Breast epithelium (tissue), 4 donors: ENCODE measurements at regions not wholly inside any gene's neighbourhood (a gene's known extent, or its start where the extent isn't known, plus 50 kb on each side); places are given as distances from the start of the nearest gene placed in this dataset.

ENCODE experiments used
- DNase-seq, 2 donors: peaks; one replicate each; pipeline ENCODE4 v3.0.0-alpha.2; 2019; ENCODE audit warnings: low spot score in 2 of 2
- H3K27ac ChIP-seq, 2 donors: fragments of 200-600 bp; sonication (generic) in 1 of 2; one replicate each; pipeline ENCODE4 v1.5.1; 2016 to 2019; ENCODE audit warnings: mild to moderate bottlenecking in 1 of 2
- H3K27me3 ChIP-seq, 2 donors: fragments of 200-600 bp; sonication (generic) in 1 of 2; one replicate each; pipeline versions ENCODE4 v1.5.1 to v1.6.0; 2017 to 2019; ENCODE audit warnings: control low read depth in 1 of 2, mild to moderate bottlenecking in 1 of 2
- H3K36me3 ChIP-seq: fragments of 200-600 bp; one replicate; pipeline ENCODE4 v1.5.1; 2019
- H3K4me1 ChIP-seq, 2 donors: fragments of 200-600 bp; sonication (generic); one replicate each; pipeline ENCODE4 v1.5.1; 2016 to 2019; ENCODE audit warnings: control low read depth in 1 of 2
- H3K4me3 ChIP-seq, 3 donors: fragments of 200-600 bp; sonication (generic); 1 replicate in 2 of 3; 2 replicates in 1 of 3; pipeline ENCODE4 v1.5.1; 2016 to 2019; ENCODE audit warnings: mild to moderate bottlenecking in 3 of 3, moderate library complexity in 2 of 3
- H3K9me3 ChIP-seq, 2 donors: fragments of 200-600 bp; sonication (generic) in 1 of 2; one replicate each; pipeline ENCODE4 v1.5.1; 2016 to 2019; ENCODE audit warnings: control low read depth in 1 of 2
- CTCF ChIP-seq, 3 donors: fragments of 450-650 bp; IDR thresholded peaks; one replicate each; pipeline ENCODE4 v1.5.1; 2016 to 2017; ENCODE audit warnings: antibody characterized with exemption in 3 of 3, mild to moderate bottlenecking in 3 of 3, moderate library complexity in 3 of 3
- POLR2A ChIP-seq: fragments of 450-650 bp; IDR thresholded peaks from one replicate; pipeline ENCODE4 v1.6.1; 2016; ENCODE audit warnings: antibody characterized with exemption, mild to moderate bottlenecking, moderate library complexity
- POLR2AphosphoS5 ChIP-seq, 3 donors: sonication (generic); formaldehyde crosslinking; IDR thresholded peaks; one replicate each; pipeline ENCODE4 v1.6.1; 2017; ENCODE audit warnings: antibody characterized with exemption in 3 of 3
- intact Hi-C: fragments of 100-400 bp; cut with DNase I; formaldehyde crosslinking; loops from one replicate; pipeline ENCODE4 v1.15.1; 2023; ENCODE audit warnings: low total_unique reads

GRCh38 chr12:123065676-123066383, 85.1 kb downstream of the PITPNM2 start:
- intact Hi-C loops = no loop called here
- H3K27me3 ChIP-seq = no peaks in the 10 kb centered on the region
- H3K36me3 ChIP-seq = no peaks in the 10 kb centered on the region
- no peak for DNase-seq
- peaks cover 0 to 25% of the 10 kb centered on the region in 2 donors for H3K4me1 ChIP-seq
- H3K4me3 ChIP-seq = no peak overlapping the region
- H3K27ac ChIP-seq = no peak overlapping the region
- no peak for TF ChIP-seq POLR2A
- TF ChIP-seq POLR2AphosphoS5 (IDR thresholded peaks at IDR 0.05) = no peak
- TF ChIP-seq CTCF (IDR thresholded peaks at IDR 0.05) = no peak
- no peaks in the 10 kb centered on the region for H3K9me3 ChIP-seq

DNA sequence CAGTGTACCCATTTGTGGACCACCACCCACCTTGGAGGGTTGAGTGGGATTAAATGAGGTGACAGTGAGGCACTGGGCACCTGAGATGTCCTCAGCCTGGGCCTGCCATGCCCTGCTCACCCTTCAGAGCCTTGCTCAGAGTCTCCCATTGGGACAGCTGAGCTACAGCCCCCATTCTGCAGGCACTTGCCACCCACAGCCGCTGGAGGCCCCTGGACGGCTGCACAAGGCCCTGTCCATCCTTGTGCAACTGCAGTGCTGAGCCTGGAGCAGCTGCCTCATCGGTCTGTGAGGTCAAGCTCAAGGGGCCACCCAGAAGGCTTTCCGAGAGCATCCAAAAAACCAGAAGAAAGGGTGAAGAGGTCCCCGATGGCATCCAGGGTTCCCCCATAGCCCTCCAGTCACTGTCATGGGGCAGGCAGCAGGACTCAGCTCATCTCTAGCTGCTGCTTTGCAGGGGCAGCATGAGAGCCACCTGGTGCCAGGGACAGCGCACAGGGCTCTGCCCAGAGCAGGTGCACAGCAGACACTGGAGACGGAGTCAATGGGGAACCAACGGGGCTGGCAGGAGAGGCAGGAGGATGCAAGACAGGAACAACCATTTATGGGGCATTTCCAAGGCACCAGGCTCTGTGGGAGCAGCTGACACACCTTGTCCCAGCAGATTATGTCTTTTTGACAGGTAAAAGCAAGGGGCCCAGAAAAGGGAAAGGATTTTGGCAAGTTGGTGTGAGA, 84.6 kb downstream of the ARL6IP4 start:
- no peak for DNase-seq
- intact Hi-C loops = no loop called here
- H3K4me1 ChIP-seq = peaks cover 0 to 25% of the 10 kb centered on the region in 2 donors
- H3K27me3 ChIP-seq = no peaks in the 10 kb centered on the region
- H3K36me3 ChIP-seq = no peaks in the 10 kb centered on the region
- no peak overlapping the region for H3K4me3 ChIP-seq
- H3K9me3 ChIP-seq = no peaks in the 10 kb centered on the region
- TF ChIP-seq POLR2A (no peak), CTCF (IDR thresholded peaks at IDR 0.05) (no peak), POLR2AphosphoS5 (IDR thresholded peaks at IDR 0.05) (no peak)
- peak overlapping the region in 1 of 2 donors; percentile 35 for H3K27ac ChIP-seq

- peak overlapping the region; percentile 68 to 82 for H3K27ac ChIP-seq
Observed at GRCh38 chr12:123064366-123064765, 83.9 kb downstream of the ARL6IP4 start.

DNA sequence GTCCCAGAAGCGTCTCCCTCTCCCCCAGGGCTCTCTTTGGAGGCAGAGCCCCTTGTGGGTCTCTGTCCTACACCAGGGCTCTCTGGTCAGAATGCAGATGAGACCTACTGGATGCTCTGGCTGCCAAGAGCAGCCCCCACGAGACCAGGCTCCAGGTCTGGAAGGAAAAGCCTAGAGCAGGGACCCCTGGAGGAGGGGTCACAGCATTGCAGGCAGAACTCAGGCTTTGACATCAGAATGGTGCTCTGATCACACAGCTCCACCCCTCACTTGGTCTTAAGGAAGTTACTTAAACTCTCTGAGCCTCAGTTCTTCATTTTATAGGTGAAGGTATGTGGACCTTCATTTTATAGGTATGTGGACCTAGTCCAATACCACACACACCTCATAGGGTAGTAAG, 83.1 kb downstream of the ARL6IP4 start:
- Histone ChIP-seq H3K4me1 (peaks cover 4 to 25% of the 10 kb centered on the region in 2 donors), H3K27ac (peak overlapping the region; percentile 68 to 82), H3K9me3 (no peaks in the 10 kb centered on the region), H3K27me3 (no peaks in the 10 kb centered on the region), H3K4me3 (no peak overlapping the region), H3K36me3 (no peaks in the 10 kb centered on the region)
- no peak for TF ChIP-seq POLR2AphosphoS5 (IDR thresholded peaks at IDR 0.05)
- no peak for TF ChIP-seq POLR2A
- TF ChIP-seq CTCF (IDR thresholded peaks at IDR 0.05) = no peak
- no peak for DNase-seq
- intact Hi-C loops = no loop called here

More at GRCh38 chr12:123064366-123064765, 83.9 kb downstream of the ARL6IP4 start:
- H3K27me3 ChIP-seq = no peaks in the 10 kb centered on the region
- H3K9me3 ChIP-seq = no peaks in the 10 kb centered on the region
- H3K4me1 ChIP-seq = peaks cover 0 to 25% of the 10 kb centered on the region in 2 donors
- H3K4me3 ChIP-seq = no peak overlapping the region
- TF ChIP-seq CTCF (IDR thresholded peaks at IDR 0.05) = no peak
- TF ChIP-seq POLR2A = no peak
- no peak for TF ChIP-seq POLR2AphosphoS5 (IDR thresholded peaks at IDR 0.05)
- DNase-seq = no peak
- intact Hi-C loops = no loop called here
- H3K36me3 ChIP-seq = no peaks in the 10 kb centered on the region
